ENCODE measurements at regions not wholly inside any gene's neighbourhood (a gene's known extent, or its start where the extent isn't known, plus 50 kb on each side); places are given as distances from the start of the nearest gene placed in this dataset.

DNA sequence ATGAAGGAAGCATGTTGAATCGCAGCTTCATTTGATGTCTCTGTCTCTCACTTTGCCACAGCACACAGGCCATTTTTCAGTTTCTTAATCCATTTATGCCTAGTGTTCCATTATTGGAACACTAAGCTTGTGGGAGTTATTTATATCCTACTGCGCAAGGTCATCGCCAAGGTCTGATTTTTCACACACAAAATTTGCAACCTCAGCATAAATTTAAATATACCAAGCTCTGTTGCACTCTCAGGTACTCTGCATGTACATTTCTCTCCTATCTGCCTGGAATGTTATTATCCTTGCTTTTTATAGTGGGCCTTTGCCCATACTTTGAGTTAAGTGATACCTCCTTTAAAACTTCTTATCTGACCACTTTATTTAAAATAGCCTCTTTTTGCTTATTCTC, 519.2 kb upstream of the TOM1L1 start:
- Mint-ChIP-seq H3K36me3 (ENCODE audit: unreplicated experiment) (no peaks in the 10 kb centered on the region), H3K27ac (ENCODE audit: unreplicated experiment) (no peak overlapping the region), H3K27me3 (ENCODE audit: unreplicated experiment) (no peaks in the 10 kb centered on the region), H3K4me3 (ENCODE audit: unreplicated experiment) (no peak overlapping the region), H3K4me1 (ENCODE audit: low read depth, unreplicated experiment) (no peaks in the 10 kb centered on the region), H3K9me3 (ENCODE audit: unreplicated experiment) (peaks cover 2% of the 10 kb centered on the region)
- TF ChIP-seq, protein P1, sequence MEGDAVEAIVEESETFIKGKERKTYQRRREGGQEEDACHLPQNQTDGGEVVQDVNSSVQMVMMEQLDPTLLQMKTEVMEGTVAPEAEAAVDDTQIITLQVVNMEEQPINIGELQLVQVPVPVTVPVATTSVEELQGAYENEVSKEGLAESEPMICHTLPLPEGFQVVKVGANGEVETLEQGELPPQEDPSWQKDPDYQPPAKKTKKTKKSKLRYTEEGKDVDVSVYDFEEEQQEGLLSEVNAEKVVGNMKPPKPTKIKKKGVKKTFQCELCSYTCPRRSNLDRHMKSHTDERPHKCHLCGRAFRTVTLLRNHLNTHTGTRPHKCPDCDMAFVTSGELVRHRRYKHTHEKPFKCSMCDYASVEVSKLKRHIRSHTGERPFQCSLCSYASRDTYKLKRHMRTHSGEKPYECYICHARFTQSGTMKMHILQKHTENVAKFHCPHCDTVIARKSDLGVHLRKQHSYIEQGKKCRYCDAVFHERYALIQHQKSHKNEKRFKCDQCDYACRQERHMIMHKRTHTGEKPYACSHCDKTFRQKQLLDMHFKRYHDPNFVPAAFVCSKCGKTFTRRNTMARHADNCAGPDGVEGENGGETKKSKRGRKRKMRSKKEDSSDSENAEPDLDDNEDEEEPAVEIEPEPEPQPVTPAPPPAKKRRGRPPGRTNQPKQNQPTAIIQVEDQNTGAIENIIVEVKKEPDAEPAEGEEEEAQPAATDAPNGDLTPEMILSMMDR (IDR thresholded peaks at IDR 0.05; ENCODE audit: partially characterized antibody, unreplicated experiment) = no peak
- DNase-seq = no peak

DNA sequence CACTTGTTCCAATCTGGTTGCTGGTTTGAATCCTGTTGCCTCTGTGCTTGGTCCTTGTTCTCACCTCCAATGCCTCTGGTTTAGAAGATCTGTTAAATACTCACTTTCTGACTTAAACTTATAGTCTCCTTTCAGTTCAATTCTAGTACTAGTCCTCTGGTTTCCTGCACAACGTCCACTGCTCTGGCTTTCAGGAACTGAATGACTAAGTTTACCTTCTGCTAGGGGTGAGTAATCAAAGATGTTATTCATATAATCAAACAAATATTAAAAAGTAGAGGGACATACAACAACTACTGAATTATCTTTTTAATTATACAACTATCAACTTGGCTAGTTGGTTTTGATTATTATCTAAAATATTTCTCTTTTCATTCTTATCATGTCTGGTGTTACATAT, 496.4 kb upstream of the TOM1L1 start:
- no peak for DNase-seq
- H3K27me3 Mint-ChIP-seq (ENCODE audit: unreplicated experiment) = no peaks in the 10 kb centered on the region
- H3K4me3 Mint-ChIP-seq (ENCODE audit: unreplicated experiment) = no peak overlapping the region
- TF ChIP-seq, protein P1 (IDR thresholded peaks at IDR 0.05; ENCODE audit: partially characterized antibody, unreplicated experiment) = no peak
- H3K9me3 Mint-ChIP-seq (ENCODE audit: unreplicated experiment) = no peaks in the 10 kb centered on the region
- H3K27ac Mint-ChIP-seq (ENCODE audit: unreplicated experiment) = no peak overlapping the region
- no peaks in the 10 kb centered on the region for H3K36me3 Mint-ChIP-seq (ENCODE audit: unreplicated experiment)
- peaks cover 2% of the 10 kb centered on the region for H3K4me1 Mint-ChIP-seq (ENCODE audit: low read depth, unreplicated experiment)

DNA sequence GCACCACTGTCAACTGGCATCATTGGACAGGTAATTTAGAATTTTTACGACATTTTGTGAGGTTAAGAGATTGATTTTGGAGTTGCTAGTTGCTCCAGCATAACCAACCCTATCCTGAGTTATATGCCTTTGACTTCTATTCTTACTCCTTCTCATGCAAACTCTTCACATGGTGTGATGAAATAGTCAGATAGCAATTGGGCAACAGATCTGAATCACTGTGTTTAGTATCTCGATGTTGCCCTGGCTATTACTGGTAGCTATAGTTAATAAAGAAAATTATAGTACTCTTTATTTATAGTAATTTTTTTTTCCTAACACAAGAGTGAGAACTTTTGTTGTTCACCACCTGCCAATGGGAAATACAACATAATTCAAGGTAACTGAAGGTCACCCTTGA, 494.8 kb upstream of the TOM1L1 start:
- no peaks in the 10 kb centered on the region for H3K27me3 Mint-ChIP-seq (ENCODE audit: unreplicated experiment)
- no peak overlapping the region for H3K27ac Mint-ChIP-seq (ENCODE audit: unreplicated experiment)
- no peak overlapping the region for H3K4me3 Mint-ChIP-seq (ENCODE audit: unreplicated experiment)
- no peaks in the 10 kb centered on the region for H3K9me3 Mint-ChIP-seq (ENCODE audit: unreplicated experiment)
- no peaks in the 10 kb centered on the region for H3K4me1 Mint-ChIP-seq (ENCODE audit: low read depth, unreplicated experiment)
- no peaks in the 10 kb centered on the region for H3K36me3 Mint-ChIP-seq (ENCODE audit: unreplicated experiment)
- no peak for DNase-seq
- TF ChIP-seq, protein P1 (IDR thresholded peaks at IDR 0.05; ENCODE audit: partially characterized antibody, unreplicated experiment) = no peak

DNA sequence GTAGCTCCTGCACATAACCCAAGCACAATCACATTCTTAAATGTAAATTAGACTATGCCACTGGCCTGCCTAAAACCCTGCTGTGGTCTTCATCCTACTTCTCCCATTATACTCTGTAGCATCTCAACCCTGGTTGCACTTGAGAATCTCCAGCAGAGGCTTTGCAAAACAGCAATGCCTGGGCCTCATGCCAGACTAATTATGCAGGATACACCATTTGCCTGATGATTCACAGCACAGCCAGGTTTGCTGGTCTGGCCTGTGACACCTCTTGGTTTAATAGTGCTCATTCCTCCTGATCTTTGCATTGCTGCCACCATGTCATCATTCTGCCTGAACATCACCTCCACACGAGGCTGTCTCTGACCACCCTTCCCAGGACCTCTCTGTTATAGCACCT, 491.9 kb upstream of the TOM1L1 start:
- no peaks in the 10 kb centered on the region for H3K27me3 Mint-ChIP-seq (ENCODE audit: unreplicated experiment)
- no peaks in the 10 kb centered on the region for H3K36me3 Mint-ChIP-seq (ENCODE audit: unreplicated experiment)
- no peak overlapping the region for H3K27ac Mint-ChIP-seq (ENCODE audit: unreplicated experiment)
- no peaks in the 10 kb centered on the region for H3K4me1 Mint-ChIP-seq (ENCODE audit: low read depth, unreplicated experiment)
- DNase-seq = no peak
- no peak overlapping the region for H3K4me3 Mint-ChIP-seq (ENCODE audit: unreplicated experiment)
- TF ChIP-seq, protein P1 (IDR thresholded peaks at IDR 0.05; ENCODE audit: partially characterized antibody, unreplicated experiment) = no peak
- H3K9me3 Mint-ChIP-seq (ENCODE audit: unreplicated experiment) = peaks cover 2% of the 10 kb centered on the region

DNA sequence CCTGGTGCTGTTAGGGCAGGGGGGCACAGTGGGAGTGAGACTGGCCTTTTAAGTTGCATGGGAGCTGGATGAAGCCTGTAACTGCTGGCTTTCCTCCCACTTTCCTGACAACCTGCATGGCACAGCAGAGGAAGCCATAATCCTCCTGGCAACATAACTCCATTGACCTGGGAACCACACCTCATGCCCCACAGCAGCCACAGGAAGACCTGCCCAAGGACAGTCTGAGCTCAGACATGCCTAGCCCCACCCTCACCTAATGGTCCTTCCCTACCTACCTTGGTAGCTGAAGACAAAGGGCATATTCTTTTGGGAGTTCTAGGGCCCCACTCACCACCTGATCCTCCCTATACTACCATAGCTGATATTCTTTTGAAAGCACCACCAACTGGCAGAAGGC, 482.2 kb upstream of the TOM1L1 start:
- no peak for DNase-seq
- TF ChIP-seq, protein P1 (IDR thresholded peaks at IDR 0.05; ENCODE audit: partially characterized antibody, unreplicated experiment) = no peak
- H3K4me1 Mint-ChIP-seq (ENCODE audit: low read depth, unreplicated experiment) = no peaks in the 10 kb centered on the region
- no peaks in the 10 kb centered on the region for H3K36me3 Mint-ChIP-seq (ENCODE audit: unreplicated experiment)
- peaks cover 3% of the 10 kb centered on the region for H3K9me3 Mint-ChIP-seq (ENCODE audit: unreplicated experiment)
- no peaks in the 10 kb centered on the region for H3K27me3 Mint-ChIP-seq (ENCODE audit: unreplicated experiment)
- no peak overlapping the region for H3K27ac Mint-ChIP-seq (ENCODE audit: unreplicated experiment)
- no peak overlapping the region for H3K4me3 Mint-ChIP-seq (ENCODE audit: unreplicated experiment)
